Transverse colon (tissue), 4 donors: ENCODE measurements at regions not wholly inside any gene's neighbourhood (a gene's known extent, or its start where the extent isn't known, plus 50 kb on each side); places are given as distances from the start of the nearest gene placed in this dataset.

Experiments
- DNase-seq: peaks from one replicate; pipeline ENCODE4 v3.0.0-alpha.2; 2019
- H3K27ac ChIP-seq, 4 donors: fragments of 200-600 bp; sonication (generic); 2 replicates each; pipeline ENCODE4 v1.5.1; 2016 to 2018; ENCODE audit warnings: inconsistent platforms in 4 of 4
- H3K27me3 ChIP-seq: fragments of 200-600 bp; sonication (generic); 2 replicates; pipeline ENCODE4 v1.5.1; 2017; ENCODE audit warnings: inconsistent platforms
- H3K36me3 ChIP-seq, 4 donors: fragments of 200-600 bp; sonication (generic); 2 replicates each; pipeline ENCODE4 v1.5.1; 2017 to 2019; ENCODE audit warnings: inconsistent platforms in 4 of 4
- H3K4me1 ChIP-seq, 4 donors: fragments of 200-600 bp; sonication (generic); 2 replicates each; pipeline ENCODE4 v1.5.1; 2017 to 2020; ENCODE audit warnings: inconsistent platforms in 4 of 4
- H3K4me3 ChIP-seq, 4 donors: fragments of 200-600 bp; sonication (generic); 1 replicate in 1 of 4; 2 replicates in 3 of 4; pipeline versions ENCODE4 v1.5.1 to v1.6.1; 2017 to 2019; ENCODE audit warnings: inconsistent platforms in 4 of 4
- H3K9me3 ChIP-seq, 2 donors: fragments of 200-600 bp; sonication (generic); 2 replicates each; pipeline ENCODE4 v1.5.1; 2017 to 2019; ENCODE audit warnings: inconsistent platforms in 2 of 2
- CTCF ChIP-seq, 5 experiments: fragments of 200-600 bp in 3 of 5; fragments of 450-650 bp in 2 of 5; sonication (generic) in 3 of 5; IDR thresholded peaks; 1 replicate in 2 of 5; 2 replicates in 3 of 5; pipeline ENCODE4 v1.5.1; 2016 to 2017; ENCODE audit warnings: antibody characterized with exemption in 5 of 5, inconsistent platforms in 3 of 5, mild to moderate bottlenecking in 2 of 5, moderate library complexity in 1 of 5
- EP300 ChIP-seq: sonication (generic); formaldehyde crosslinking; IDR thresholded peaks from one replicate; pipeline ENCODE4 v1.6.1; 2017; ENCODE audit warnings: antibody characterized with exemption, low read depth
- POLR2A ChIP-seq: fragments of 450-650 bp; IDR thresholded peaks from one replicate; pipeline ENCODE4 v1.6.1; 2016; ENCODE audit warnings: antibody characterized with exemption, mild to moderate bottlenecking, moderate library complexity
- POLR2AphosphoS5 ChIP-seq, 3 donors: sonication (generic); formaldehyde crosslinking; IDR thresholded peaks; one replicate each; pipeline ENCODE4 v1.6.1; 2016; ENCODE audit warnings: antibody characterized with exemption in 3 of 3
- WGBS, 2 donors: methylation state at CpG; one replicate each; pipeline ENCODE4 v1.1.5; 2018; ENCODE audit warnings: low coverage in 1 of 2; 5-methylcytosine and 5-hydroxymethylcytosine counted together
- in situ Hi-C, 4 donors: fragments of 200-750 bp; cut with MboI; loops; one replicate each; pipeline versions ENCODE4 v1.15.0 to v1.15.1; 2017; ENCODE audit warnings: low sequenced_read_pairs in 3 of 4, low pct_ligation_motif_present in 1 of 4, low pct_unique_long_range_greater_than_20kb in 1 of 4
- intact Hi-C: fragments of 100-400 bp; cut with DNase I; formaldehyde crosslinking; loops from one replicate; pipeline ENCODE4 v1.15.1; 2023; ENCODE audit warnings: low total_unique reads

- DNase-seq = no peak
- Histone ChIP-seq H3K4me3 (no peak overlapping the region), H3K27ac (no peak overlapping the region), H3K9me3 (no peaks in the 10 kb centered on the region), H3K27me3 (no peaks in the 10 kb centered on the region), H3K36me3 (no peaks in the 10 kb centered on the region), H3K4me1 (no peaks in the 10 kb centered on the region)
- TF ChIP-seq POLR2AphosphoS5 (IDR thresholded peaks at IDR 0.05) = no peak
- no peak for TF ChIP-seq EP300
- intact Hi-C loops = no loop called here
- WGBS, 2 donors = 24 to 42% methylated on average over 3 of the region's 3 CpGs
- in situ Hi-C loops = no loop called here
These were observed 71.2 kb downstream of the MSX1 start for GRCh38 chr4:4930677-4931076.

GRCh38 chr4:4935974-4936373 is 76.5 kb downstream of the MSX1 start:
- DNase-seq = no peak
- Histone ChIP-seq H3K9me3 (no peaks in the 10 kb centered on the region), H3K4me3 (no peak overlapping the region), H3K27ac (no peak overlapping the region), H3K27me3 (no peaks in the 10 kb centered on the region), H3K36me3 (no peaks in the 10 kb centered on the region), H3K4me1 (no peaks in the 10 kb centered on the region)
- TF ChIP-seq EP300 (no peak), POLR2AphosphoS5 (IDR thresholded peaks at IDR 0.05) (no peak), POLR2A (no peak), CTCF (IDR thresholded peaks at IDR 0.05) (no peak)
- WGBS, 2 donors = 83 to 98% methylated on average over 7 to 8 of the region's 8 CpGs
- in situ Hi-C loops = no loop called here
- intact Hi-C loops = loop anchor here (2.0 kb wide), 1 partner anchor 65 kb away; no protein-coding TSS in a partner anchor

GRCh38 chr4:4937926-4938325 is 78.5 kb downstream of the MSX1 start:
- H3K27me3 ChIP-seq = no peaks in the 10 kb centered on the region
- no peak for DNase-seq
- H3K4me3 ChIP-seq = no peak overlapping the region
- TF ChIP-seq POLR2A (no peak), EP300 (no peak), POLR2AphosphoS5 (IDR thresholded peaks at IDR 0.05) (no peak), CTCF (IDR thresholded peaks at IDR 0.05) (no peak)
- H3K36me3 ChIP-seq = no peaks in the 10 kb centered on the region
- WGBS, 2 donors = 91 to 92% methylated on average over 5 to 6 of the region's 6 CpGs
- H3K4me1 ChIP-seq = no peaks in the 10 kb centered on the region
- in situ Hi-C loops (no loop called here), intact Hi-C loops (no loop called here)
- no peak overlapping the region for H3K27ac ChIP-seq
- no peaks in the 10 kb centered on the region for H3K9me3 ChIP-seq

DNA sequence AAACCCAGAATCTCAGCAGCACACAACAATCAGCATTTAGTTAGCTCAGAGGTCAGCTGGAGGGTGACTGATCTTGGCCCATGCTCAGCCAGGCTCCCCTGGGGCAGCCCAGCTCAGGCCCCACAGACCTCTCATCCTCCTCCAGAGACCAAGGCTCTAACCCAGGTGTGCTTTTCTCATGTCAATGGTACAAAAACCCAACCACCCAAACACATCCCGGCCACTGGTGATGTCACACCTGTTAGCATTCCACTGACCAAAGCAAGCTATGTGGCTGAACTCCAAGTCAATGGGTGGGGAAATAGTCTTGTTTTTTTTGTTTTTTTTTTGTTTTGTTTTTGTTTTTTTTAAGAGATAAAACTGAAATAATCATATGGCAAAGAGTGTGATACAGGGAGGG is 77.5 kb downstream of the CYTL1 start:
- 75 to 83% methylated on average over 1 of the region's 1 CpG for WGBS, 2 donors
- in situ Hi-C loops = no loop called here

More for the DNA sequence above, 77.5 kb downstream of the CYTL1 start:
- intact Hi-C loops = no loop called here
- Histone ChIP-seq H3K27me3 (no peaks in the 10 kb centered on the region), H3K9me3 (no peaks in the 10 kb centered on the region), H3K4me1 (no peaks in the 10 kb centered on the region), H3K4me3 (no peak overlapping the region), H3K36me3 (no peaks in the 10 kb centered on the region), H3K27ac (no peak overlapping the region)
- no peak for DNase-seq
- TF ChIP-seq POLR2A (no peak), POLR2AphosphoS5 (IDR thresholded peaks at IDR 0.05) (no peak), EP300 (no peak), CTCF (IDR thresholded peaks at IDR 0.05) (no peak)
